HG03342 (cell line): ENCODE measurements at regions not wholly inside any gene's neighbourhood (a gene's known extent, or its start where the extent isn't known, plus 50 kb on each side); places are given as distances from the start of the nearest gene placed in this dataset.

Source experiments
- ATAC-seq: cut with Tn5 transposase; IDR thresholded peaks from one replicate; pipeline ENCODE4 v1.9.1; 2021; ENCODE audit warnings: mild to moderate bottlenecking, moderate library complexity; ENCODE audit not compliant: unreplicated experiment

DNA sequence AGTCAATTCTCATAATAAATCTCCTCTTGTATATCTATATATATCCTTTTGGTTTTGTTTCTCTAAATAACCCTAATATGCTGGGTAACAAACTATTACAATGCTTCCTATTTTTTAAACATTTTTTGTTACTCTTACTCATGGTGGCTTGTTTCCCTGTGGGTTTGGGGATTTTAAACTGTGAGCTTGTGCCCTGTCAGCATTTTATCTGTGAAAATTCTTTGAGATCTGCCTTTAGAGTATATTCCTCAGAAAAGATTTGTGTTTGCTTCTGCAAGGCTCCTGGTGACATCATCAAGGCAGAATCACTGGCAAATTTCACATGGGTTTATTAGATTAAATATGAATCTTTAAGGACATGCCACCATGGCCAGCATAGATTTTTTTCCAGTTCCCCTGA, 273.6 kb downstream of the LRFN2 start:
- no peak for ATAC-seq

GRCh38 chr6:40312213-40313015, 274.8 kb downstream of the LRFN2 start:
- no peak for ATAC-seq

GRCh38 chr6:40308533-40309306, 278.4 kb downstream of the LRFN2 start:
- ATAC-seq = no peak

DNA sequence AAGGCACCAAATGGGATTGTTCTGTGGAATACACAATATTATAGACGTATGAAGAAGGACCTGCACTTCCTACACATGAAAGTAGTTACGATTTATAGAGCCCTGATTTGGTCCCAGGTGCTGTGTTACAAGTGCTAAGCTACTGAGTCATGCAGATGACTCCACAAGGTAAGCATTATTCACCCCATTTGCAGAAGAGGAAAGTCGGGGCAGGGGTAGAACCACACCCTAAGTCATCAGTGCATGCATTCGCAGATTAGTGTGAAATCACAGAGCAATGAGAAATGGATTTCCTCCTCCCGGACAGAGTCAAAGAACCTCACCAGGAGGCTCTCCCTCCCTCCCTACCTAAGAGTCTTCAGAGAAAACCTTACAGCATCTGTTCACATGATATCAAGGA, 279.5 kb downstream of the LRFN2 start:
- no peak for ATAC-seq

- no peak for ATAC-seq
Observed at GRCh38 chr6:40302856-40303454, 284.2 kb downstream of the LRFN2 start.

- ATAC-seq = no peak
Observed at GRCh38 chr6:40299681-40300080, 287.5 kb downstream of the LRFN2 start.

DNA sequence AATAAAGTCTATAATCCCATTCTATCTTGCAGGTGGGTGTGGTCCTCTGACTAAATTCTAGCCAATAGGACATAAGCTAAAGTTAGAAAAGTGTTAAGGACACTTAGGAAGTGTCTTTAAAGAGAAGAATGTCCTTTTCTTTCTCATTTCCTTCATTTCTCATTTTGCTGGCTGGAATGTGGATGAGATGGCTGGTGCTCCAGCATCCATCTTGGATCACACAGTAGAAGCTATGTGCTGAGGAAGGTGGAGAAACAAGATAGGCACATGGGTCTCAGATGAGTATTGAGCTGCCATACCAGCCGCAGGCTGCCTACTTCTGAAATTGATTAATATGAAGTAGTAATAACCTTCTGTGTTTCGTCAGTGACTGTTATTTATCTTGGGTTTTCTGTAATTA, 289.0 kb downstream of the LRFN2 start:
- ATAC-seq = no peak

GRCh38 chr6:40295251-40295950, 291.8 kb downstream of the LRFN2 start:
- ATAC-seq = no peak

GRCh38 chr6:40293460-40294185, 293.5 kb downstream of the LRFN2 start:
- ATAC-seq = no peak

DNA sequence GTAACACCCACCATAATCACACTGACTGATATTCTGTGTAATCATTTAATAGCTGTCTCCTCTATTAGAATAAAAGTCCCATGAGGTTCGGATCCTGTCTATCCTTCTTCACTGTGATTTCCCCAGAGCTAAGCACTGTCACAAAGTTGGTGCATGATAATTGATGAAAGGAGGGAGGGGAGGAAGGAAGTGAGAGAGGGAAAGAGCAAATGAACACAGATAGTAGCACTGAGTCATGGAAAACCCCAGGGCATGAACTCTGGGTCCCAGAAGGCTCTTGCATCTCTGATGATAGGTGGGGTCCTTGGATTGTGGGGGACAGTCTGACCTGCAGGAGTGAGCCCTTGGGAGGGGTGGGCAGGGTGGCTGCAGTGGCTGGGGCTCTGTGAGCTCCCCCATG, 294.1 kb downstream of the LRFN2 start:
- ATAC-seq = no peak

DNA sequence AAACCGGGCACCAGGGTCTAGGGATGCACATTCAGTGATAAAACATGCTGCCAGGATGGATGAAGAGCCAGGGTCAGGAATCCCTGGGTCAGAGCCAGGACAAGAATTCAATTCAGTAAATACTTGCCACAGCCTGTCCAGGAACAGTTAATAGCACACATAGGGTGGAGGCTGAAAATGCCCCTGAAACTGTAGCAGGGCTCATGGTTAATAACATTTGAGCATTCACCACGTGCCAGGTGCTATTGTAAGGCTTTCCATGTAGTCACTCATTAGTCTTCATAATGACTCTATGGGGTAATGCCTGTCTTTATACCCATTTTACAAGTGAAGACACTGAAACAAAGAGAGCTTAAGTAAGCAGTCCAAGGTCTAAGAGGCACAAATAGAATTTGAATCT, 296.3 kb downstream of the LRFN2 start:
- no peak for ATAC-seq

- no peak for ATAC-seq
Observed at GRCh38 chr6:40288919-40289318, 298.2 kb downstream of the LRFN2 start.

GRCh38 chr6:40287296-40287850, 299.8 kb downstream of the LRFN2 start:
- no peak for ATAC-seq

- ATAC-seq = no peak
Observed at GRCh38 chr6:40286721-40287120, 300.4 kb downstream of the LRFN2 start.

- ATAC-seq = no peak
Observed at GRCh38 chr6:40285996-40286395, 301.2 kb downstream of the LRFN2 start.

GRCh38 chr6:40285535-40285934, 301.6 kb downstream of the LRFN2 start:
- no peak for ATAC-seq

GRCh38 chr6:40282986-40283385, 304.2 kb downstream of the LRFN2 start:
- ATAC-seq = no peak

- no peak for ATAC-seq
Observed at GRCh38 chr6:40281402-40281801, 305.8 kb downstream of the LRFN2 start.

GRCh38 chr6:40280231-40280630, 306.9 kb downstream of the LRFN2 start:
- no peak for ATAC-seq

- no peak for ATAC-seq
Observed at GRCh38 chr6:40276141-40276540, 311.0 kb downstream of the LRFN2 start.
